ENCODE measurements at regions not wholly inside any gene's neighbourhood (a gene's known extent, or its start where the extent isn't known, plus 50 kb on each side); places are given as distances from the start of the nearest gene placed in this dataset.

- DNase-seq, result no peak
These were observed 130.7 kb upstream of the PWP1 start for GRCh38 chr12:107554941-107555340.

- no peak for DNase-seq
These were observed 128.6 kb upstream of the PWP1 start for GRCh38 chr12:107557026-107557425.

- no peak for DNase-seq
These were observed 128.0 kb upstream of the PWP1 start for GRCh38 chr12:107557589-107558100.

GRCh38 chr12:107558141-107558815, 127.3 kb upstream of the PWP1 start:
- DNase-seq, result no peak

GRCh38 chr12:107558816-107559382, 126.7 kb upstream of the PWP1 start:
- DNase-seq, result no peak

GRCh38 chr12:107560165-107560898, 125.3 kb upstream of the PWP1 start:
- peak; percentile 13 for DNase-seq

GRCh38 chr12:107560899-107561285, 124.7 kb upstream of the PWP1 start:
- DNase-seq, result no peak

- DNase-seq, result no peak
These were observed 120.7 kb upstream of the PWP1 start for GRCh38 chr12:107564946-107565345.

- no peak for DNase-seq
These were observed 120.0 kb upstream of the PWP1 start for GRCh38 chr12:107565551-107565950.

GRCh38 chr12:107567876-107568619, 117.6 kb upstream of the PWP1 start:
- no peak for DNase-seq

- no peak for DNase-seq
These were observed 116.9 kb upstream of the PWP1 start for GRCh38 chr12:107568718-107569117.

GRCh38 chr12:107570721-107571120, 114.9 kb upstream of the PWP1 start:
- DNase-seq, result no peak

GRCh38 chr12:107571492-107571891, 114.1 kb upstream of the PWP1 start:
- DNase-seq, result no peak

GRCh38 chr12:107574691-107575090, 110.9 kb upstream of the PWP1 start:
- DNase-seq, result no peak

- no peak for DNase-seq
These were observed 104.6 kb upstream of the PWP1 start for GRCh38 chr12:107580750-107581618.

GRCh38 chr12:107581619-107582015, 104.0 kb upstream of the PWP1 start:
- DNase-seq, result no peak

GRCh38 chr12:107583551-107583950, 102.0 kb upstream of the PWP1 start:
- DNase-seq, result no peak

GRCh38 chr12:107584563-107584962, 101.0 kb upstream of the PWP1 start:
- DNase-seq, result no peak

GRCh38 chr12:107586256-107586970, 99.2 kb upstream of the PWP1 start:
- no peak for DNase-seq

GRCh38 chr12:107590413-107590812, 95.2 kb upstream of the PWP1 start:
- DNase-seq, result no peak

GRCh38 chr12:107590814-107591375, 94.7 kb upstream of the PWP1 start:
- no peak for DNase-seq
